ENCODE measurements at regions not wholly inside any gene's neighbourhood (a gene's known extent, or its start where the extent isn't known, plus 50 kb on each side); places are given as distances from the start of the nearest gene placed in this dataset.

DNA sequence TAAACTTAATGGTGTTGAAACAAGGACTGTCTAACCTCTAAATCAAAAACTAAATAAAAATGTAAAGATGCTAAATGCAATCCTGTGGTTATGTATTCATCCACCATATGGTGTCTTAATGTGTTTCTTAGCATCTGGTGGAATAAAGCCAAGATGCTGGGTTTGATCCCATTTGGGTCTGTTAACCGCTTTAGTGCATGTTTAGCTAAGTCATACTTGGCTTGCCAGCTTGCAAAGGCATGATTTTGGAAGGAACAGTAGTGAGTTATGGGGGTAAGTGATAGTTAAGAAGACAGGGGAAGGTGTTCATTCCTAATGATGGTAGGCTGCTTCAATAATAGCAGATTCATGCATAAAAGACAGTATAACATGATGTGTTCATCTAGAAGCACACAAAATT is 139.0 kb upstream of the SLC27A6 start:
- DNase-seq (ENCODE audit: low read depth), result no peak
- TF ChIP-seq, protein P1, sequence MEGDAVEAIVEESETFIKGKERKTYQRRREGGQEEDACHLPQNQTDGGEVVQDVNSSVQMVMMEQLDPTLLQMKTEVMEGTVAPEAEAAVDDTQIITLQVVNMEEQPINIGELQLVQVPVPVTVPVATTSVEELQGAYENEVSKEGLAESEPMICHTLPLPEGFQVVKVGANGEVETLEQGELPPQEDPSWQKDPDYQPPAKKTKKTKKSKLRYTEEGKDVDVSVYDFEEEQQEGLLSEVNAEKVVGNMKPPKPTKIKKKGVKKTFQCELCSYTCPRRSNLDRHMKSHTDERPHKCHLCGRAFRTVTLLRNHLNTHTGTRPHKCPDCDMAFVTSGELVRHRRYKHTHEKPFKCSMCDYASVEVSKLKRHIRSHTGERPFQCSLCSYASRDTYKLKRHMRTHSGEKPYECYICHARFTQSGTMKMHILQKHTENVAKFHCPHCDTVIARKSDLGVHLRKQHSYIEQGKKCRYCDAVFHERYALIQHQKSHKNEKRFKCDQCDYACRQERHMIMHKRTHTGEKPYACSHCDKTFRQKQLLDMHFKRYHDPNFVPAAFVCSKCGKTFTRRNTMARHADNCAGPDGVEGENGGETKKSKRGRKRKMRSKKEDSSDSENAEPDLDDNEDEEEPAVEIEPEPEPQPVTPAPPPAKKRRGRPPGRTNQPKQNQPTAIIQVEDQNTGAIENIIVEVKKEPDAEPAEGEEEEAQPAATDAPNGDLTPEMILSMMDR (IDR thresholded peaks at IDR 0.05; ENCODE audit: low read depth, low read length), result no peak
- TF ChIP-seq, protein P2, sequence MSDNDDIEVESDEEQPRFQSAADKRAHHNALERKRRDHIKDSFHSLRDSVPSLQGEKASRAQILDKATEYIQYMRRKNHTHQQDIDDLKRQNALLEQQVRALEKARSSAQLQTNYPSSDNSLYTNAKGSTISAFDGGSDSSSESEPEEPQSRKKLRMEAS (IDR thresholded peaks at IDR 0.05; ENCODE audit: low read depth, low read length), result no peak
- no peak for TF ChIP-seq POLR2A (IDR thresholded peaks at IDR 0.05; ENCODE audit: extremely low read depth, insufficient read length)
- no peak for TF ChIP-seq MYC (IDR thresholded peaks at IDR 0.05; ENCODE audit: low read depth, low read length)
- H3K4me3 ChIP-seq (ENCODE audit: low read depth, low read length), result no peak overlapping the region

DNA sequence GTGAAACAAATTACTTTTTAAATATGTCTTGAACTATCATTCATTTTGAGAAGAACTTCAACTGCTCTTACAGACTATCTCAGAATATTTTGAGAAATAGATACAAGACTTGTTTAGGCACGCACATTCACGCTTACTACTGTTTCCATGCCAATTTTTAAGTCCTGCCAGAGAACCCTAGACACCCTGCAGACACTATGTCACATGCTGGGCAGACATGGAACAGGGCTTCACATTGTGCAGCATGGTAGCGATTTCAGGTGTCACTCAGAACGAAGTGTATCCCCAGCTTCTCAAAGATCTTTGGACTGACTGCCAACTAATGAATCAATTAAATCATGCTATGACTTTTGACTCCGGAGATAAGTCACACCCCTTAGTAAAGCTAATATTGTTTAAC is 128.7 kb upstream of the SLC27A6 start:
- TF ChIP-seq POLR2A (IDR thresholded peaks at IDR 0.05; ENCODE audit: extremely low read depth, insufficient read length), result no peak
- TF ChIP-seq, protein P2 (IDR thresholded peaks at IDR 0.05; ENCODE audit: low read depth, low read length), result no peak
- TF ChIP-seq, protein P1 (IDR thresholded peaks at IDR 0.05; ENCODE audit: low read depth, low read length), result no peak
- no peak for TF ChIP-seq MYC (IDR thresholded peaks at IDR 0.05; ENCODE audit: low read depth, low read length)
- no peak overlapping the region for H3K4me3 ChIP-seq (ENCODE audit: low read depth, low read length)
- no peak for DNase-seq (ENCODE audit: low read depth)

DNA sequence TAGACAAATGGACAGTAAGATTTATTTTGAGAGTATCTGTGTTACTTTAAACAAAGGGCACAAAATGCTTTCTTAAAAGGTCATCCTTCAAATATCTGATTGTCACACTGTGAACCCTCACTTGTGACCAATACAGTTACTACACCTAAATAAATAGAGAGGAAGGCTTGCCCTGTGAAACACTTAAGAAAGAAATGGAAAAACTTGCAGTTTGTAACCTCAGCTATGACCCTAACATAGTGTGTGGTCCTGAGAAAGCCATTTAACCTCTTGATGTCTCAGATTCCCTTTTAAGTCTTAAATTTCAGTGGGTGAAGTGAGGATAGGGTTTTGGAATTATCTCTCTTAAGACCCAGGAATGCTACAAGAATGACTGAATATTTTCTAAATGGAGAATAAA is 126.7 kb upstream of the SLC27A6 start:
- H3K4me3 ChIP-seq (ENCODE audit: low read depth, low read length), result no peak overlapping the region
- no peak for DNase-seq (ENCODE audit: low read depth)
- TF ChIP-seq, protein P1 (IDR thresholded peaks at IDR 0.05; ENCODE audit: low read depth, low read length), result no peak
- TF ChIP-seq, protein P2 (IDR thresholded peaks at IDR 0.05; ENCODE audit: low read depth, low read length), result no peak
- no peak for TF ChIP-seq MYC (IDR thresholded peaks at IDR 0.05; ENCODE audit: low read depth, low read length)
- TF ChIP-seq POLR2A (IDR thresholded peaks at IDR 0.05; ENCODE audit: extremely low read depth, insufficient read length), result no peak

DNA sequence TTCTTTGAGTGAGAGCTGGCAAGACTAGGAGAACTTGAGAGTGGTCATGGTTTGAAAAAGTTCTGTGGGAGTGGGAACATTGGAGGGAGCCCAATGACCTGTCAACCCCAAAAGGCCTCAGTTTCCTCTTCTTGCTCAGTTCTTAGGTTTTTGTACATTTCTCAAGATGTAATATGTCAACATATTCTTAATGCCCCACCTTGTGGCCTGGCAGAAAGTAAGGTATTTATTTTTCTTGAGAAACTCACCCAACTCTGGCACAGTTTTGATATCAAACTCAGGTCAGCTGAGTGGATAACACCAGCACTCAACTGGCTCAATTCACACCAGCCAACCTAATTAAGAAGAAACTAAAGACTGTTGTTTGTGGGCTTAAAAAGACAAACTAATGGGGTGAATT is 123.0 kb upstream of the SLC27A6 start:
- TF ChIP-seq POLR2A (IDR thresholded peaks at IDR 0.05; ENCODE audit: extremely low read depth, insufficient read length) (no peak), MYC (IDR thresholded peaks at IDR 0.05; ENCODE audit: low read depth, low read length) (no peak)
- TF ChIP-seq, protein P1 (IDR thresholded peaks at IDR 0.05; ENCODE audit: low read depth, low read length), result no peak
- TF ChIP-seq, protein P2 (IDR thresholded peaks at IDR 0.05; ENCODE audit: low read depth, low read length), result no peak
- H3K4me3 ChIP-seq (ENCODE audit: low read depth, low read length), result no peak overlapping the region
- no peak for DNase-seq (ENCODE audit: low read depth)

DNA sequence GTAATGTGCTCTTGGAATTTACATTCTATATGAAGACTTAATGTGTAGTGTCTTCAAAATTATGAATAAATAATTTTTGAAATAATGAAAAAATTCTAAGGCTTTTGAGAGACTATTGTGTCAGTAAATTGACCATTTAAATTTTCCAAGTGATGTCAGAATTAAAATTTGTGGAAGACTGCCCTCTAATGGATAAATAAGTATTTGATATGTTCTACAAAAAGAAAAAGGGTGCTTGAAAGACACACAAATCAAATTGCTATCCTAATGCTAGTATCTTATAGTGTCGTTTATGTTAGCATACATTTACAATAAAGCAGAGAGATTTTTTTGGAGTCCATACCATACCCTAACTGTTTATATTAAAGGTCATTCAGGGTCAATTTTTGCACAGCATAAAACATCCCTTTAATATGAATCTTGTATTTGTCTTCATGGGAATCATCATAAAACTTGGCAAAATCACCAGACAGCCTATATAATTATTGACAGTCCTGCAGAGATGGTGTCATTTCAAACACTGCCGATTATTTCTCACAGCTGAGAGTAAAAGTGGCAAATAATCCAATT is 120.8 kb upstream of the SLC27A6 start:
- peak; percentile 25 for DNase-seq (ENCODE audit: low read depth)
- TF ChIP-seq POLR2A (IDR thresholded peaks at IDR 0.05; ENCODE audit: extremely low read depth, insufficient read length), result no peak
- TF ChIP-seq MYC (IDR thresholded peaks at IDR 0.05; ENCODE audit: low read depth, low read length), result no peak
- TF ChIP-seq, protein P1 (IDR thresholded peaks at IDR 0.05; ENCODE audit: low read depth, low read length), result no peak
- TF ChIP-seq, protein P2 (IDR thresholded peaks at IDR 0.05; ENCODE audit: low read depth, low read length), result no peak
- H3K4me3 ChIP-seq (ENCODE audit: low read depth, low read length), result no peak overlapping the region
